Endodermal cell (in vitro differentiated cells): ENCODE measurements at regions not wholly inside any gene's neighbourhood (a gene's known extent, or its start where the extent isn't known, plus 50 kb on each side); places are given as distances from the start of the nearest gene placed in this dataset.

Experiments
- DNase-seq: peaks from one replicate; pipeline ENCODE4 v3.0.0-alpha.2; 2017
- H3K27ac ChIP-seq: 2 replicates; pipeline ENCODE4 v1.5.1; 2013; ENCODE audit warnings: mild to moderate bottlenecking, low read depth, low read length, moderate library complexity
- H3K27me3 ChIP-seq: 2 replicates; pipeline ENCODE4 v1.6.1; 2013; ENCODE audit warnings: mild to moderate bottlenecking, low read length, moderate library complexity; ENCODE audit not compliant: insufficient read depth, control insufficient read depth, poor library complexity, severe bottlenecking
- H3K36me3 ChIP-seq: 2 replicates; pipeline ENCODE4 v1.7.0; 2013; ENCODE audit warnings: mild to moderate bottlenecking, low read length, moderate library complexity; ENCODE audit not compliant: control insufficient read depth, insufficient read depth
- H3K4me1 ChIP-seq: one replicate; pipeline ENCODE4 v1.7.0; 2013; ENCODE audit warnings: low read length; ENCODE audit not compliant: control insufficient read depth, insufficient read depth
- H3K4me3 ChIP-seq: 2 replicates; pipeline ENCODE4 v1.5.1; 2013; ENCODE audit warnings: mild to moderate bottlenecking, low read length, moderate library complexity
- H3K9ac ChIP-seq: 2 replicates; pipeline ENCODE4 v1.6.1; 2013; ENCODE audit warnings: mild to moderate bottlenecking, low read length, moderate library complexity; ENCODE audit not compliant: poor library complexity, severe bottlenecking; ENCODE audit errors: extremely low read depth
- H3K9me3 ChIP-seq: 2 replicates; pipeline ENCODE4 v1.6.1; 2013; ENCODE audit warnings: mild to moderate bottlenecking, low read length, moderate library complexity; ENCODE audit not compliant: control insufficient read depth
- H3K27ac Mint-ChIP-seq: 2 replicates; pipeline ENCODE4 v1.8.0; 2020; ENCODE audit warnings: mixed read lengths
- H3K27me3 Mint-ChIP-seq: 2 replicates; pipeline ENCODE4 v1.8.0; 2021; ENCODE audit warnings: mild to moderate bottlenecking, mixed read lengths; ENCODE audit not compliant: insufficient read depth
- H3K36me3 Mint-ChIP-seq: 2 replicates; pipeline ENCODE4 v1.8.0; 2020; ENCODE audit warnings: low read depth, mixed read lengths
- H3K4me1 Mint-ChIP-seq: 2 replicates; pipeline ENCODE4 v1.8.0; 2020; ENCODE audit warnings: mixed read lengths
- H3K4me3 Mint-ChIP-seq: 2 replicates; pipeline ENCODE4 v1.8.0; 2020; ENCODE audit warnings: mild to moderate bottlenecking, moderate library complexity, mixed read lengths
- H3K9me3 Mint-ChIP-seq: 2 replicates; pipeline ENCODE4 v1.8.0; 2020; ENCODE audit warnings: mild to moderate bottlenecking, mixed read lengths
- CTCF ChIP-seq: fragments of 200-600 bp; sonication (generic); conservative IDR thresholded peaks from 2 replicates; pipeline ENCODE4 v1.5.0; 2021; ENCODE audit warnings: antibody characterized with exemption, mild to moderate bottlenecking
- WGBS, 2 experiments: methylation state at CpG; one replicate each; pipeline versions ENCODE4 v1.1.5 to v1.1.7; 2013; ENCODE audit warnings: missing lambda C conversion rate in 2 of 2, mixed read lengths in 1 of 2; ENCODE audit not compliant: insufficient coverage in 1 of 2, insufficient read length in 1 of 2; 5-methylcytosine and 5-hydroxymethylcytosine counted together

- Histone ChIP-seq H3K27me3 (no peaks in the 10 kb centered on the region), H3K4me1 (peaks cover 6% of the 10 kb centered on the region), H3K9ac (no peak overlapping the region), H3K36me3 (no peaks in the 10 kb centered on the region), H3K27ac (no peak overlapping the region), H3K4me3 (no peak overlapping the region), H3K9me3 (no peaks in the 10 kb centered on the region)
- Mint-ChIP-seq H3K4me3 (no peak overlapping the region), H3K9me3 (no peaks in the 10 kb centered on the region), H3K27ac (no peak overlapping the region), H3K4me1 (no peaks in the 10 kb centered on the region), H3K27me3 (no peaks in the 10 kb centered on the region), H3K36me3 (no peaks in the 10 kb centered on the region)
- WGBS, 2 experiments, result 85 to 100% methylated on average over 1 to 9 of the region's 9 CpGs
- no peak for TF ChIP-seq CTCF
- DNase-seq, result no peak
Measured at GRCh38 chr22:49100316-49100715, 727.4 kb downstream of the BRD1 start.

- Histone ChIP-seq H3K4me3 (no peak overlapping the region), H3K36me3 (no peaks in the 10 kb centered on the region), H3K27ac (no peak overlapping the region), H3K4me1 (peaks cover 6% of the 10 kb centered on the region), H3K9ac (no peak overlapping the region), H3K9me3 (no peaks in the 10 kb centered on the region), H3K27me3 (no peaks in the 10 kb centered on the region)
- no peak for DNase-seq
- no peak for TF ChIP-seq CTCF
- H3K36me3 Mint-ChIP-seq, result no peaks in the 10 kb centered on the region
- H3K27ac Mint-ChIP-seq, result peak overlapping the region; percentile 35
- 83 to 87% methylated on average over 10 to 15 of the region's 15 CpGs for WGBS, 2 experiments
- H3K4me1 Mint-ChIP-seq, result no peaks in the 10 kb centered on the region
- no peaks in the 10 kb centered on the region for H3K27me3 Mint-ChIP-seq
- no peak overlapping the region for H3K4me3 Mint-ChIP-seq
- H3K9me3 Mint-ChIP-seq, result no peaks in the 10 kb centered on the region
Measured at GRCh38 chr22:49099496-49100124, 728.1 kb downstream of the BRD1 start.

GRCh38 chr22:49099089-49099488, 728.6 kb downstream of the BRD1 start:
- H3K27ac ChIP-seq, result no peak overlapping the region
- H3K4me1 ChIP-seq, result peaks cover 6% of the 10 kb centered on the region
- Mint-ChIP-seq H3K9me3 (no peaks in the 10 kb centered on the region), H3K4me3 (no peak overlapping the region), H3K36me3 (no peaks in the 10 kb centered on the region), H3K27me3 (no peaks in the 10 kb centered on the region), H3K27ac (no peak overlapping the region), H3K4me1 (no peaks in the 10 kb centered on the region)
- WGBS, 2 experiments, result 94 to 97% methylated on average over 6 to 14 of the region's 14 CpGs
- no peak for TF ChIP-seq CTCF
- no peak for DNase-seq
- H3K36me3 ChIP-seq, result no peaks in the 10 kb centered on the region
- no peaks in the 10 kb centered on the region for H3K27me3 ChIP-seq
- no peaks in the 10 kb centered on the region for H3K9me3 ChIP-seq
- H3K4me3 ChIP-seq, result no peak overlapping the region
- no peak overlapping the region for H3K9ac ChIP-seq
